IMR-90 (cell line): ENCODE measurements at regions not wholly inside any gene's neighbourhood (a gene's known extent, or its start where the extent isn't known, plus 50 kb on each side); places are given as distances from the start of the nearest gene placed in this dataset.

ENCODE experiments used
- ATAC-seq: fragments of 200-7000 bp; cut with Tn5 transposase; 2 replicates; pipeline ENCODE4 v1.9.1; 2020; ENCODE audit warnings: low read depth, mild to moderate bottlenecking, moderate library complexity
- BruUV-seq: library from RNA; stranded (reverse); fragments of 400-500 nt; replicated peaks from 2 replicates; lab custom pipeline; 2021; lab: Mats Ljungman, UMichigan
- CTCF ChIA-PET: fragments of 300-600 bp; formaldehyde crosslinking; extraction: SDS; loops from one replicate; lab custom pipeline; 2021; ENCODE audit warnings: antibody characterized with exemption; lab: Yijun Ruan, JAX
- POLR2A ChIA-PET: fragments of 300-600 bp; sonication (Branson Sonifier 250); formaldehyde crosslinking; loops from one replicate; lab custom pipeline; 2022; ENCODE audit warnings: antibody characterized with exemption; ENCODE audit not compliant: unreplicated experiment; lab: Charles Lee
- DNase-seq: peaks from one replicate; pipeline ENCODE4 v3.0.0; 2013
- H2AFZ ChIP-seq: replicated peaks from 2 replicates; pipeline ENCODE3; 2013; ENCODE audit warnings: low read length, mild to moderate bottlenecking; ENCODE audit not compliant: poor library complexity
- H2AK5ac ChIP-seq: 2 replicates; pipeline ENCODE4 v1.6.1; 2013; ENCODE audit warnings: low read depth, low read length, inconsistent platforms
- H2AK9ac ChIP-seq: replicated peaks from 2 replicates; pipeline ENCODE3; 2013; ENCODE audit warnings: mild to moderate bottlenecking, low read depth, low read length, moderate library complexity; ENCODE audit not compliant: poor library complexity
- H2BK120ac ChIP-seq: 2 replicates; pipeline ENCODE4 v1.6.1; 2013; ENCODE audit warnings: low read depth, low read length, inconsistent platforms
- H2BK15ac ChIP-seq: 3 replicates; pipeline ENCODE4 v1.6.1; 2013; ENCODE audit warnings: low read depth, low read length, inconsistent platforms
- H2BK20ac ChIP-seq: 2 replicates; pipeline ENCODE4 v1.6.1; 2013; ENCODE audit warnings: low read depth, mild to moderate bottlenecking, inconsistent platforms, low read length, moderate library complexity
- H2BK5ac ChIP-seq: 2 replicates; pipeline ENCODE4 v1.6.1; 2013; ENCODE audit warnings: mild to moderate bottlenecking, low read depth, low read length, inconsistent platforms; ENCODE audit not compliant: poor library complexity, severe bottlenecking
- H3K14ac ChIP-seq: replicated peaks from 2 replicates; pipeline ENCODE4 v1.6.1; 2013; ENCODE audit warnings: low read depth, low read length, inconsistent platforms
- H3K18ac ChIP-seq: 2 replicates; pipeline ENCODE4 v1.6.1; 2013; ENCODE audit warnings: low read depth, low read length, control low read depth
- H3K23ac ChIP-seq: 2 replicates; pipeline ENCODE4 v1.6.1; 2013; ENCODE audit warnings: low read depth, low read length, inconsistent platforms
- H3K27ac ChIP-seq: 2 replicates; pipeline ENCODE4 v1.5.1; 2013; ENCODE audit warnings: mild to moderate bottlenecking, control low read depth, low read length; ENCODE audit not compliant: insufficient read depth
- H3K27me3 ChIP-seq: 2 replicates; pipeline ENCODE4 v1.6.1; 2013; ENCODE audit warnings: low read length; ENCODE audit not compliant: control insufficient read depth, insufficient read depth
- H3K36me3 ChIP-seq: 2 replicates; pipeline ENCODE4 v1.6.1; 2013; ENCODE audit warnings: low read length, mixed read lengths; ENCODE audit not compliant: control insufficient read depth, insufficient read depth
- H3K4ac ChIP-seq: 2 replicates; pipeline ENCODE4 v1.6.1; 2013; ENCODE audit warnings: low read depth, low read length, inconsistent platforms
- H3K4me1 ChIP-seq: 2 replicates; pipeline ENCODE4 v1.6.1; 2013; ENCODE audit warnings: low read length, mixed read lengths; ENCODE audit not compliant: control insufficient read depth, insufficient read depth
- H3K4me2 ChIP-seq: 2 replicates; pipeline ENCODE4 v1.6.1; 2013; ENCODE audit warnings: low read depth, mild to moderate bottlenecking, control low read depth, low read length, moderate library complexity
- H3K4me3 ChIP-seq: 2 replicates; pipeline ENCODE4 v1.5.1; 2013; ENCODE audit warnings: low read depth, mild to moderate bottlenecking, control low read depth, low read length, moderate library complexity; ENCODE audit not compliant: insufficient read depth
- H3K56ac ChIP-seq: 2 replicates; pipeline ENCODE4 v1.6.1; 2013; ENCODE audit warnings: low read length, inconsistent platforms; ENCODE audit not compliant: insufficient read depth; ENCODE audit errors: extremely low read depth
- H3K79me1 ChIP-seq, 2 experiments: 2 replicates each; pipeline ENCODE4 v1.6.1; 2013; ENCODE audit warnings: low read length in 2 of 2, inconsistent platforms in 1 of 2, low read depth in 1 of 2
- H3K9ac ChIP-seq: 2 replicates; pipeline ENCODE4 v1.6.1; 2013; ENCODE audit warnings: low read depth, low read length, control low read depth
- H3K9me1 ChIP-seq: 2 replicates; pipeline ENCODE4 v1.6.1; 2013; ENCODE audit warnings: low read length, inconsistent platforms; ENCODE audit not compliant: insufficient read depth
- H3K9me3 ChIP-seq: 2 replicates; pipeline ENCODE4 v1.6.1; 2013; ENCODE audit warnings: low read length; ENCODE audit not compliant: control insufficient read depth, insufficient read depth
- H4K20me1 ChIP-seq: 2 replicates; pipeline ENCODE4 v1.6.1; 2013; ENCODE audit warnings: low read length, inconsistent platforms; ENCODE audit not compliant: insufficient read depth
- H4K5ac ChIP-seq: 2 replicates; pipeline ENCODE4 v1.6.1; 2013; ENCODE audit warnings: mild to moderate bottlenecking, low read depth, low read length, control low read depth
- H4K8ac ChIP-seq, 2 experiments: 2 replicates each; pipeline ENCODE4 v1.6.1; 2013; ENCODE audit warnings: low read depth in 2 of 2, low read length in 2 of 2, control low read depth in 1 of 2, inconsistent platforms in 1 of 2
- H4K91ac ChIP-seq: 2 replicates; pipeline ENCODE4 v1.6.1; 2013; ENCODE audit warnings: low read depth, low read length, inconsistent platforms; ENCODE audit not compliant: insufficient read depth
- CHD1 ChIP-seq: IDR thresholded peaks from 2 replicates; pipeline ENCODE4 v1.6.1; 2012; ENCODE audit warnings: low read depth, low read length, improper control_type of control experiment
- MAFK ChIP-seq: IDR thresholded peaks from 2 replicates; pipeline ENCODE4 v1.6.1; 2012; ENCODE audit warnings: low read depth, low read length, improper control_type of control experiment
- WGBS, 2 experiments: methylation state at CpG; one replicate each; pipeline versions ENCODE4 v1.1.5 to v1.1.7; 2013; ENCODE audit warnings: missing lambda C conversion rate in 2 of 2; ENCODE audit not compliant: insufficient read length in 1 of 2; ENCODE audit errors: extremely low coverage in 2 of 2; 5-methylcytosine and 5-hydroxymethylcytosine counted together
- dilution Hi-C: fragments of 300-500 bp; cut with HindIII; formaldehyde crosslinking; loops from one replicate; pipeline ENCODE4 v1.14.3; 2018; ENCODE audit warnings: low sequenced_read_pairs; ENCODE audit not compliant: unreplicated experiment
- in situ Hi-C: fragments of 300-500 bp; cut with MboI; formaldehyde crosslinking; loops from 3 replicates; pipeline ENCODE4 v1.14.3; 2019; ENCODE audit warnings: low sequenced_read_pairs, inconsistent platforms, mixed read lengths
- intact Hi-C: fragments of 100-400 bp; cut with micrococcal nuclease; formaldehyde crosslinking; loops from 2 replicates; pipeline ENCODE4 v1.10.0; 2022

- Histone ChIP-seq H4K20me1 (no peaks in the 10 kb centered on the region), H4K91ac (no peak overlapping the region), H3K18ac (no peak overlapping the region), H3K23ac (no peak overlapping the region), H3K56ac (no peak overlapping the region), H2AK9ac (no peak overlapping the region), H3K4me2 (no peak overlapping the region), H2BK5ac (no peak overlapping the region), H3K27me3 (no peaks in the 10 kb centered on the region), H3K4ac (no peak overlapping the region), H2BK20ac (no peak overlapping the region), H4K5ac (no peak overlapping the region), H3K4me3 (no peak overlapping the region), H3K14ac (no peak overlapping the region), H3K27ac (no peak overlapping the region), H2AFZ (no peak overlapping the region), H3K4me1 (no peaks in the 10 kb centered on the region), H3K36me3 (no peaks in the 10 kb centered on the region), H3K9ac (no peak overlapping the region), H4K8ac (no peak overlapping the region), H2BK120ac (no peak overlapping the region), H3K9me3 (peaks cover 19% of the 10 kb centered on the region), H3K79me1 (no peaks in the 10 kb centered on the region), H2BK15ac (no peak overlapping the region), H2AK5ac (no peak overlapping the region), H3K9me1 (no peaks in the 10 kb centered on the region)
- DNase-seq, result no peak
- ChIA-PET POLR2A (no interaction called here), CTCF (no interaction called here)
- dilution Hi-C loops, result no loop called here
- intact Hi-C loops, result no loop called here
- in situ Hi-C loops, result no loop called here
- ATAC-seq, result no peak
- no TSS peak for BruUV-seq
- TF ChIP-seq CHD1, result no peak
- TF ChIP-seq MAFK, result peak; percentile 42; the same call in 1 of the 2 replicates
- no CpG with 5 or more reads among the region's 1 CpG for WGBS, 2 experiments
Measured at GRCh38 chr10:128956149-128956548, 510.9 kb upstream of the MGMT start.
